GM21717 (cell line): ENCODE measurements at regions not wholly inside any gene's neighbourhood (a gene's known extent, or its start where the extent isn't known, plus 50 kb on each side); places are given as distances from the start of the nearest gene placed in this dataset.
"Not testable (repeated sequence)": the region's sequence is repeated elsewhere in the genome, so short reads cannot be mapped to it uniquely, and the experiment has no call there.

Experiments
- ATAC-seq: cut with Tn5 transposase; IDR thresholded peaks from one replicate; pipeline ENCODE4 v1.9.1; 2021; ENCODE audit warnings: mild to moderate bottlenecking, moderate library complexity; ENCODE audit not compliant: unreplicated experiment

- ATAC-seq = no peak
Observed at GRCh38 chr21:27532076-27532475, 565.2 kb upstream of the ADAMTS5 start.

GRCh38 chr21:27528697-27529096, 561.8 kb upstream of the ADAMTS5 start:
- ATAC-seq = no peak

DNA sequence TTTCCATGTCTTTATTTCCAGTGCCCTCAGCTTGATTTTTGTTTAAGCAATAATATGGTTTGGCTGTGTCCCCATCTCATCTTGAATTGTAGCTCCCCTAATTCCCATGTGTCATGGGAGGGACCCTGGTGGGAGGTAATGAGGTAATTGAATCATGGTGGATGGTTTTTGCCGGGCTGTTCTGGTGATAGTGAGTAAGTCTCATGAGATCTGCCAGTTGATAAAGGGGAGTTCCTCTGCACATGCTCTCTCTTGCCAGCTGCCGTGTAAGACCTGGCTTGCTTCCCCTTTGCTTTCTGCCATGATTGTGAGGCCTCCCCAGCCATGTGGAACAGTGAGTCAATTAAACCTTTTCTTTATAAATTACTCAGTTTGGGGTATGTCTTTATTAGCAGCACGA, 559.6 kb upstream of the ADAMTS5 start:
- ATAC-seq = no peak

- no peak for ATAC-seq
Observed at GRCh38 chr21:27525780-27526179, 558.9 kb upstream of the ADAMTS5 start.

DNA sequence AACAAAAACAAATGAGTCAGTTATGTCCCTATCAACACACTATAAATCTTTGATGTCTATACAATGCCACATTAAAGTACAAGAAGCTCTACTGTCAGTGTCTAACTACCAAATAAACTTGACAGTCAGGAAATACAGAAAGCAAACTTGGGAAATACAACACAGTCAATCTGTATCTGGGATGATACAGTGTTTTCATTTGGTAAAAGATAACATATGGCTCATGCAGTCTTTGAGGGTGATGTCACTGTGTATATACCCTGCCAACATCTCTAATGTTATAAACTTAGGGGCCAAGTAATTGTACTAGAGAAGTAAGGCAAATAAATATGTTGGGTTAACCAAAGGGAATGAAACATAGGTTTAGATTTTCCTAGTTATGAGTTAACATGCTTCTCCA, 552.5 kb upstream of the ADAMTS5 start:
- ATAC-seq = no peak

GRCh38 chr21:27517177-27517576, 550.3 kb upstream of the ADAMTS5 start:
- not testable (repeated sequence) for ATAC-seq

- no peak for ATAC-seq
Observed at GRCh38 chr21:27515676-27516075, 548.8 kb upstream of the ADAMTS5 start.

DNA sequence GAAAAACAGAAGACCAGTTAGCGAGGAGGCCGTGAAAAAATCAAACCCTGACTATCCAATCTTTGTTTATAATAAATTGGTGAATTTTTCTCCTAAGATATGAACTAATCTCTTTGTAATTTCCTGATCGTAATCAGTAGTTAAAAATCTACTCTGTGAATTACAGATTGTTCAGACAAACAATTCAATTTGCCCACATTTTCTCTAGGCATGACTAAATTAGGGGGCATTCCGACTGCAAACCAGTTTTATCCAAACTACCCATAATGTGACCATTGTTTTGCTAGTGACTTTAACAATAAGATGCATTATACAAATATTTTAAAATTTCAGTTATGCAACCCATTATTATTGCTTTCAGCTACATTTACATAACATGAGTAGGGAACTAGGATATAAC, 546.9 kb upstream of the ADAMTS5 start:
- no peak for ATAC-seq

DNA sequence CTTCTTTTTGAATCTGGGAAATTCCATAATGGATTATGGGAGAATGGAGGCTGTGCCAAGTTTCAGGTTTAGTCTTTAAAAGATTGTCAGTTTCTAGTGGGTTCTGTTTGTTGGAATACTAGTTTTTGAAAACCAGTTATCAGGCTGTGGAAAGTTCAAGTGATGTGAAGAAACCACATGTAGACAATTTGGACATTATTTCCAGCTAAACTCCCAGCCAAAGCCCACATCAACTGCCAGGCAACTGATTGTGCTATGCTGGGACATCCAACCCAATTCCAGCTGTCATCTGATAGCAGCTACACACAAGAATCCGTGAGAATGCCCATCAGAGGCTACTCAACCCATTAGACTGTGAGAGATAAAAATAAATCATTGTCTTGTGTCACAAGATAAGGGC, 546.1 kb upstream of the ADAMTS5 start:
- no peak for ATAC-seq

DNA sequence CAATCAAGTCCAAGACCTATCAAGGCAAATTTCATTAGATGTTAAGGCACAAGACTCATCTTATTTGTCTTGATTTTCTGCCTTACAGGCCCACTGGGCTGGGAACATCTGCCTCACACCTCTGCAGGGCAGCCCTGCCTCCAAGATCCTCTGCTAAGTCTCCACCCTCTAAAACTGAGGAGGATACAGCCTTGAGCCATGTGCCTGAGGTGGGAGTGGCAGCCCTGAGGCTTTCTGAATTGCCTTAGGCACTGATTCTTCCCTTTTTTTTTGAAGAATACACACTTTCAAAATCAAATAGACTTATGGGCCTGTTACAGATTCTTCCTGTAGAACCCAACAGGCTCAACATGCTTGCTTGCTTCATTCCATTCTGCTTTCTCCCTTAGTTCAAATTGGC, 544.3 kb upstream of the ADAMTS5 start:
- no peak for ATAC-seq

DNA sequence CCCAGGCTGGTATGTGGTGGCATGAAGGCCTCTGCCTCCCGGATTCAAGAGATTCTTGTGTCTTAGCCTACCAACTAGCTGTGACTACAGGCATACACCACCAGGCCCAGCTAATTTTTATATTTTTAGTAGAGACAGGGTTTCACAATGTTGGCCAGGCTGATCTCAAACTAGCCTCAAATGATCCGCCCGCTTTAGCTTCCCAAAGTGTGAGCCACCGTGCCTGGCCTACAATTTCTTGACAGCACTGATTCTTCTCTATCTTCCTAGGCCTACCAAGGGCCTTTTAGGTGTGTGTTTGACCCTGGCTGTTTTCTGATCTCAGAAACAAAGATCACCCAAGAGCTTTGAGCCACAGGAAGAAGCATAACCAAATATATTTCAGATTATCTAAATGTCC, 540.8 kb upstream of the ADAMTS5 start:
- no peak for ATAC-seq

GRCh38 chr21:27505516-27505915, 538.6 kb upstream of the ADAMTS5 start:
- no peak for ATAC-seq

- no peak for ATAC-seq
Observed at GRCh38 chr21:27502801-27503200, 535.9 kb upstream of the ADAMTS5 start.

DNA sequence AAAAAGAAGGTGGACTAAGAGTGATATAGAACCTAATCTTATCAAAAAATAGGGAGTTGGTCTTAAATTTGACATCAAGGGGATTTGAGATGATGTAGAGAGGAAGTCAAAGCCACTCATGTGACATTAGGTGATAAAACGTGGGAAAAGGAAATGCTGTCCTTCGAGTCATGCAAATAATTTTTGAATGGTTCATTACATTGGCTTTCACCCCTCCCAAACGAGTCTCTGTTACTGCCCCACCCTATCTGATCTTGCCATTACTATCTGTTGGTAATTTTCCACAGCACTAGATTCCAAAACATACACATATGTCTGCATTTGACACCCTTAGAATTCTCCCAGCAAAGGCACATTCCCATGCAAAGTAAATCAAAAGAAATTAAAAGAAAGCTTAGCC, 531.1 kb upstream of the ADAMTS5 start:
- no peak for ATAC-seq

GRCh38 chr21:27495836-27496235, 528.9 kb upstream of the ADAMTS5 start:
- ATAC-seq = no peak

DNA sequence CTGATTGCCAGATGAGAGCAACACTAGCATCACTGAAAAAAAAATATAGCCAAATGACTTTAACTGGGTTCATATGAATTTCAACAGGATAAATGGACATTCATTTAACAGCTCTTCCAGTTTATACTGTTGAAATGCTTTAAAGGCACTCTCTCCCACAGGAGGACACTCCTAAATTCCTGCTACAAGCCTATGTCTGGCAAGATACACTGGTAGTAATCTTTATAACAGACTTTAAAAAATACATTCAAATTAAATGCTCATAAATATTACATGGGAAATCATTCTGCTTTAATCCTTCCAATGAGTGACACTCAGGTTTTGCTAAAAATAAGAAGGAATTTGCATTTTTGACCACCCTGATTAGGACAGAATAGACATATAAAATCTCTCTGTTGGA, 526.7 kb upstream of the ADAMTS5 start:
- no peak for ATAC-seq

- no peak for ATAC-seq
Observed at GRCh38 chr21:27487676-27488075, 520.8 kb upstream of the ADAMTS5 start.

- no peak for ATAC-seq
Observed at GRCh38 chr21:27480841-27481261, 514.0 kb upstream of the ADAMTS5 start.

- no peak for ATAC-seq
Observed at GRCh38 chr21:27477296-27477695, 510.4 kb upstream of the ADAMTS5 start.

- ATAC-seq = no peak
Observed at GRCh38 chr21:27476696-27477095, 509.8 kb upstream of the ADAMTS5 start.

DNA sequence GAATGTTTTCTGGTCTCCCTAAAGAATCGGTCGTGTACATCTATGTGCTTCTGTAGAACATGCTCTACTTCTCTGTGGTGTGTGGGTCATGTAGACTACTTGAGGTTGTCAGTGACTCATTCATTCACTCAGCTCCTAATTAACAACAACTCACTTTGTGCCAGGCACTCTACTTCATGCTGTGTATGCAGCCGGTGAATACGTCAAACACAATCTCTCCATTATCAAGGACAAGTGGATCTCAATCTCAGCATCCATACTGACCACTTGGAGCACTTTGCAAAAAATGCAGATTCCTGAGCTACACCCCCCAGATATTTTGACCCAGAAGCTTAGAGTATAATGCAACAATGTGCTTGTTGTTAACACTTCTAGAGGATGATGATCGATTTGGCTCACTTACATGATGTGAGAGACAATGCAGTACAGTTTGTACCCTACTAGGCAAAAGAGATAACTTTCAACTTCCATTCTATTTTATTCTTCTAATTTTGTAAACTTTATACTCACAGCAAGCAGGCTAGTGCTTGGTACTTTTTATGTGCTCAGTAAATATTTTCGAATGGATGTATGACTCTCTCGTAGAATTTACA, 508.6 kb upstream of the ADAMTS5 start:
- no peak for ATAC-seq

- ATAC-seq = no peak
Observed at GRCh38 chr21:27467366-27467765, 500.5 kb upstream of the ADAMTS5 start.

DNA sequence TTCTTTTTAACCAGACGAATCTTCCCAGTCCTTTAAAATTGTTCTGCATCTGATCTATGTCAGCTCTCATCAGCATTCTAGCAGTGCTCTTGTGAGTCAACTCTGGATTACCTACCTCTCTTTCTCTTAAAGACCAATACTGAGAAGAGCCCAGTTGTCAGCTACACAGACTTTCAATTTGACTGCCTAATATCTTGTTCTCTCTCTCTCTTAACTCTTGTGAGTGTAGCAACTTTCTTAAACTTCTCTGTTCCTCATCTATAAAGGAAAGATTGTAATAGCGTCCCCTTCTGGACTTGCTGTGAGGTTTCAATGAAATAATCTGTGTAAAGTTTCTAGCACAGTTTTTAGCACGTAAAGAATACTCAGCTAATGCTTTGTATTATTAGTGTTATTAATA, 499.3 kb upstream of the ADAMTS5 start:
- ATAC-seq = no peak

DNA sequence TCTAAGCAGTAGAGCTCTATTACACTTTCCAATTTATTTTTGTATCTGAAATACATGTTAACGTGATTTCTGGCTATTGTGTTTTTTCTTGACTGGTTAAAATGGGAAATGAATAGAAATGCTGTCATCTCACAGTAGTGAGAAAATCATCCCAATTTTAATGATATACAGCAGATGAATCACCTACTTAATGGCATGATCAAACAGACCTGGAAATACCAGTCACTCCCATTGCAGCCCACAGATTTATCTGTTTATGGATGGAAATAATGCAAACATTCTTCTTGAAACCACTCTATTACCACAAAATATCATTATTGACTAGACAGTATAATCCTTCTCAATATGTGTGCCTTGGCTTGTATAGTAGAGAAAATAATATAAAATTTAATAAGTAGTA, 497.8 kb upstream of the ADAMTS5 start:
- ATAC-seq = no peak
